ENCODE measurements at regions not wholly inside any gene's neighbourhood (a gene's known extent, or its start where the extent isn't known, plus 50 kb on each side); places are given as distances from the start of the nearest gene placed in this dataset.

- intact Hi-C loops (cut with DNase I; ENCODE audit: low total_unique reads) = no loop called here
- no peaks in the 10 kb centered on the region for H3K9me3 ChIP-seq
- H3K27ac ChIP-seq = no peak overlapping the region
- 95 to 98% methylated on average over 3 of the region's 3 CpGs for WGBS, 2 donors
- no peaks in the 10 kb centered on the region for H3K27me3 ChIP-seq
- H3K36me3 ChIP-seq (ENCODE audit: low read depth, missing control alignments) = no peaks in the 10 kb centered on the region
- TF ChIP-seq CTCF (IDR thresholded peaks at IDR 0.05) (no peak), POLR2A (IDR thresholded peaks at IDR 0.05) (no peak)
- DNase-seq = no peak
- no peaks in the 10 kb centered on the region for H3K4me1 ChIP-seq
- no peak overlapping the region for H3K4me3 ChIP-seq
Observed at GRCh38 chr3:31167666-31168065, 273.2 kb upstream of the GADL1 start.

- H3K9me3 ChIP-seq = no peaks in the 10 kb centered on the region
- DNase-seq = no peak
- TF ChIP-seq CTCF (IDR thresholded peaks at IDR 0.05) (no peak), POLR2A (IDR thresholded peaks at IDR 0.05) (no peak)
- no peak overlapping the region for H3K27ac ChIP-seq
- WGBS, 2 donors = 33 to 51% methylated on average over 2 of the region's 2 CpGs
- intact Hi-C loops (cut with DNase I; ENCODE audit: low total_unique reads) = no loop called here
- H3K27me3 ChIP-seq = no peaks in the 10 kb centered on the region
- H3K4me3 ChIP-seq = no peak overlapping the region
- no peaks in the 10 kb centered on the region for H3K4me1 ChIP-seq
- H3K36me3 ChIP-seq (ENCODE audit: low read depth, missing control alignments) = no peaks in the 10 kb centered on the region
Observed at GRCh38 chr3:31170932-31171670, 276.6 kb upstream of the GADL1 start.

- DNase-seq = no peak
- WGBS, 2 donors = 70 to 85% methylated on average over 4 of the region's 4 CpGs
- intact Hi-C loops (cut with DNase I; ENCODE audit: low total_unique reads) = no loop called here
- H3K27ac ChIP-seq = no peak overlapping the region
- TF ChIP-seq CTCF (IDR thresholded peaks at IDR 0.05) (no peak), POLR2A (IDR thresholded peaks at IDR 0.05) (no peak)
- no peak overlapping the region for H3K4me3 ChIP-seq
- H3K27me3 ChIP-seq = no peaks in the 10 kb centered on the region
- no peaks in the 10 kb centered on the region for H3K4me1 ChIP-seq
- H3K9me3 ChIP-seq = no peaks in the 10 kb centered on the region
- no peaks in the 10 kb centered on the region for H3K36me3 ChIP-seq (ENCODE audit: low read depth, missing control alignments)
Observed at GRCh38 chr3:31172336-31172735, 277.9 kb upstream of the GADL1 start.

- no peak overlapping the region for H3K4me3 ChIP-seq
- H3K4me1 ChIP-seq = no peaks in the 10 kb centered on the region
- H3K27ac ChIP-seq = no peak overlapping the region
- 88 to 95% methylated on average over 1 of the region's 1 CpG for WGBS, 2 donors
- H3K27me3 ChIP-seq = no peaks in the 10 kb centered on the region
- DNase-seq = no peak
- TF ChIP-seq POLR2A (IDR thresholded peaks at IDR 0.05) (no peak), CTCF (IDR thresholded peaks at IDR 0.05) (no peak)
- no peaks in the 10 kb centered on the region for H3K36me3 ChIP-seq (ENCODE audit: low read depth, missing control alignments)
- H3K9me3 ChIP-seq = no peaks in the 10 kb centered on the region
- intact Hi-C loops (cut with DNase I; ENCODE audit: low total_unique reads) = no loop called here
Observed at GRCh38 chr3:31173118-31173718, 278.8 kb upstream of the GADL1 start.

- 38 to 54% methylated on average over 3 of the region's 3 CpGs for WGBS, 2 donors
- no peak for TF ChIP-seq CTCF (IDR thresholded peaks at IDR 0.05)
- TF ChIP-seq POLR2A (IDR thresholded peaks at IDR 0.05) = no peak
- intact Hi-C loops (cut with DNase I; ENCODE audit: low total_unique reads) = no loop called here
- no peaks in the 10 kb centered on the region for H3K27me3 ChIP-seq
- no peak overlapping the region for H3K27ac ChIP-seq
- no peaks in the 10 kb centered on the region for H3K4me1 ChIP-seq
- DNase-seq = no peak
- no peaks in the 10 kb centered on the region for H3K36me3 ChIP-seq (ENCODE audit: low read depth, missing control alignments)
- no peaks in the 10 kb centered on the region for H3K9me3 ChIP-seq
- H3K4me3 ChIP-seq = no peak overlapping the region
Observed at GRCh38 chr3:31174079-31174478, 279.6 kb upstream of the GADL1 start.
